SK-N-SH (cell line): ENCODE measurements at regions not wholly inside any gene's neighbourhood (a gene's known extent, or its start where the extent isn't known, plus 50 kb on each side); places are given as distances from the start of the nearest gene placed in this dataset.

Experiments used
- CTCF ChIA-PET: fragments of 300-600, 350-600 bp; formaldehyde crosslinking; extraction: SDS; loops from one replicate; lab custom pipeline; 2021; lab: Yijun Ruan, JAX
- POLR2A ChIA-PET: fragments of 350-600 bp; sonication (Branson Sonifier 250); formaldehyde crosslinking; extraction: SDS; loops from one replicate; lab custom pipeline; 2020; ENCODE audit warnings: antibody characterized with exemption, inconsistent platforms; lab: Yijun Ruan, JAX
- DNase-seq: peaks from one replicate; pipeline ENCODE4 v3.0.0; 2012
- H2AFZ ChIP-seq: fragments of 200-600 bp; sonication (generic); 2 replicates; pipeline ENCODE4 v1.8.1; 2016; ENCODE audit warnings: antibody characterized with exemption, mild to moderate bottlenecking, low read depth
- H3F3A ChIP-seq: fragments of 200-600 bp; sonication (generic); replicated peaks from 2 replicates; pipeline ENCODE3; 2016; ENCODE audit warnings: antibody characterized with exemption, mild to moderate bottlenecking; ENCODE audit not compliant: insufficient read depth
- H3K27ac ChIP-seq, 2 experiments: fragments of 200-500 bp in 1 of 2; fragments of 200-600 bp in 1 of 2; sonication (Bioruptor generic) in 1 of 2; sonication (generic), shearing (Covaris generic) in 1 of 2; 2 replicates each; pipeline versions ENCODE4 v1.5.1 to v1.6.1; 2014 to 2016; ENCODE audit warnings: low read depth in 2 of 2, inconsistent platforms in 1 of 2, low read length in 1 of 2, mild to moderate bottlenecking in 1 of 2, mixed read lengths in 1 of 2
- H3K27me3 ChIP-seq: fragments of 200-600 bp; sonication (generic), shearing (Covaris generic); 2 replicates; pipeline ENCODE4 v1.6.1; 2016; ENCODE audit warnings: mixed run types; ENCODE audit not compliant: insufficient read depth
- H3K36me3 ChIP-seq, 2 experiments: fragments of 200-500 bp in 1 of 2; fragments of 200-600 bp in 1 of 2; sonication (Bioruptor generic) in 1 of 2; sonication (generic) in 1 of 2; replicated peaks in 1 of 2; 2 replicates each; pipeline versions ENCODE3 to v1.5.1; 2014 to 2016; ENCODE audit warnings: low read length in 1 of 2, mild to moderate bottlenecking in 1 of 2; ENCODE audit not compliant: insufficient read depth in 2 of 2, control insufficient read depth in 1 of 2
- H3K4me1 ChIP-seq, 2 experiments: fragments of 200-500 bp in 1 of 2; fragments of 200-600 bp in 1 of 2; sonication (Bioruptor generic) in 1 of 2; sonication (generic), shearing (Covaris generic) in 1 of 2; 2 replicates each; pipeline versions ENCODE4 v1.5.1 to v1.6.1; 2014 to 2016; ENCODE audit warnings: low read depth in 1 of 2, low read length in 1 of 2, mixed run types in 1 of 2; ENCODE audit not compliant: insufficient read depth in 2 of 2, control insufficient read depth in 1 of 2
- H3K4me2 ChIP-seq: fragments of 200-600 bp; sonication (generic), shearing (Covaris generic); 2 replicates; pipeline ENCODE4 v1.6.1; 2017; ENCODE audit warnings: mixed run types
- H3K4me3 ChIP-seq, 2 experiments: fragments of 200-500 bp in 1 of 2; fragments of 200-600 bp in 1 of 2; sonication (Bioruptor generic) in 1 of 2; sonication (generic), shearing (Covaris generic) in 1 of 2; 2 replicates each; pipeline versions ENCODE4 v1.5.1 to v1.8.1; 2014 to 2016; ENCODE audit warnings: low read depth in 2 of 2, inconsistent platforms in 1 of 2, low read length in 1 of 2, mild to moderate bottlenecking in 1 of 2, mixed read lengths in 1 of 2, moderate library complexity in 1 of 2
- H3K79me2 ChIP-seq: fragments of 200-600 bp; sonication (generic); 2 replicates; pipeline ENCODE4 v1.8.1; 2017; ENCODE audit warnings: mild to moderate bottlenecking; ENCODE audit not compliant: insufficient read depth
- H3K9ac ChIP-seq: fragments of 200-600 bp; sonication (generic); 2 replicates; pipeline ENCODE4 v1.6.1; 2017; ENCODE audit warnings: mixed run types
- H3K9me2 ChIP-seq: fragments of 200-600 bp; sonication (generic); 2 replicates; pipeline ENCODE4 v1.6.1; 2017; ENCODE audit warnings: mixed run types
- H3K9me3 ChIP-seq: fragments of 200-600 bp; sonication (generic); 2 replicates; pipeline ENCODE4 v1.6.1; 2017; ENCODE audit warnings: mixed run types, mild to moderate bottlenecking, moderate library complexity
- H4K20me1 ChIP-seq: fragments of 200-600 bp; sonication (generic); 2 replicates; pipeline ENCODE4 v1.6.1; 2017; ENCODE audit warnings: mild to moderate bottlenecking, mixed run types; ENCODE audit not compliant: insufficient read depth
- ELF1 ChIP-seq: IDR thresholded peaks from 2 replicates; pipeline ENCODE4 v1.4.0; 2012
- EP300 ChIP-seq, 2 experiments: IDR thresholded peaks; 2 replicates each; pipeline versions ENCODE4 v1.4.0 to v1.6.1; 2012; ENCODE audit warnings: borderline replicate concordance in 1 of 2, low read depth in 1 of 2, low read length in 1 of 2
- FOSL2 ChIP-seq: IDR thresholded peaks from 2 replicates; pipeline ENCODE4 v1.4.0; 2012; ENCODE audit warnings: low read depth, mild to moderate bottlenecking, moderate library complexity, borderline replicate concordance
- FOXJ3 ChIP-seq: sonication (generic); formaldehyde crosslinking; IDR thresholded peaks from 2 replicates; pipeline ENCODE4 v1.5.1; 2020; ENCODE audit warnings: mild to moderate bottlenecking, missing genetic modification reagents
- GABPA ChIP-seq: IDR thresholded peaks from 2 replicates; pipeline ENCODE4 v1.4.0; 2012; ENCODE audit warnings: low read depth, mild to moderate bottlenecking
- IRF3 ChIP-seq: fragments of 150-350 bp; IDR thresholded peaks from 2 replicates; pipeline ENCODE4 v1.6.1; 2016; ENCODE audit warnings: mild to moderate bottlenecking, low read depth, low read length
- NFIC ChIP-seq: IDR thresholded peaks from 2 replicates; pipeline ENCODE4 v1.4.0; 2012; ENCODE audit warnings: borderline replicate concordance
- NRF1 ChIP-seq: IDR thresholded peaks from 2 replicates; pipeline ENCODE4 v1.6.1; 2012; ENCODE audit warnings: low read depth, mild to moderate bottlenecking, low read length
- TAF1 ChIP-seq: IDR thresholded peaks from 2 replicates; pipeline ENCODE4 v1.6.1; 2012; ENCODE audit warnings: low read depth, mild to moderate bottlenecking, low read length, moderate library complexity, borderline replicate concordance
- TCF12 ChIP-seq: IDR thresholded peaks from 2 replicates; pipeline ENCODE4 v1.4.0; 2012
- WGBS: methylation state at CpG from one replicate; pipeline ENCODE4 v1.1.6; 2017; ENCODE audit warnings: low lambda C conversion rate; 5-methylcytosine and 5-hydroxymethylcytosine counted together
- TF ChIP-seq, protein P1 (sequence below): IDR thresholded peaks from 2 replicates; pipeline ENCODE4 v1.6.1; 2012; ENCODE audit warnings: mild to moderate bottlenecking, low read depth, low read length, moderate library complexity
- TF ChIP-seq, protein P2 (sequence below): IDR thresholded peaks from 2 replicates; pipeline ENCODE4 v1.4.0; 2012; ENCODE audit warnings: low read depth, borderline replicate concordance
- TF ChIP-seq, protein P3 (sequence below): IDR thresholded peaks from 2 replicates; pipeline ENCODE4 v1.4.0; 2012; ENCODE audit warnings: low read depth
- TF ChIP-seq, protein P4 (sequence below): IDR thresholded peaks from 2 replicates; pipeline ENCODE4; 2012
- TF ChIP-seq, protein P5 (sequence below): fragments of 200-600 bp; sonication (generic); IDR thresholded peaks from 2 replicates; pipeline ENCODE4 v1.6.1; 2017; ENCODE audit warnings: antibody characterized with exemption, mild to moderate bottlenecking, moderate library complexity

DNA sequence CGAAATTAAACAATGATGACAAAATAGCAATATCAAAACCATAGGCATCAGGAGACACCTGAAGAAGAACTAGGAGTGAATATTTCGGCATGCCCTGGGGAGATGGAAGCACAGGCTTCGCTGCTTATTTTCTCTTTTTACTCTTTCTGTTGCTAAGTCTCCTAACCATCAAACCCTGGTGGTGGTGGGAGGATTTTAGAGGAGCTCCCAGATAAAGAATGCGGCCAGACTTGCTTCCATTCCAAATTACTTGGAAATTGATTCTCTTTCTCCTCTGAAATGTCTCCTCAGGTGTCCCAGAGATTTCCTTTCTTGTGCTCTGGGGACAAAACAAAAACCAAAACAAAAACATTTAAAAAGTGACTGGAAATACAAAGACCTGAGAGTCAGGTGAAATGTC lies 243.0 kb downstream of the KBTBD8 start:
- H3K36me3 ChIP-seq: no peaks in the 10 kb centered on the region
- no peak for DNase-seq
- H3K9me3 ChIP-seq: no peaks in the 10 kb centered on the region
- H3K27me3 ChIP-seq: no peaks in the 10 kb centered on the region
- H3K79me2 ChIP-seq: no peaks in the 10 kb centered on the region
- TF ChIP-seq, protein P1, sequence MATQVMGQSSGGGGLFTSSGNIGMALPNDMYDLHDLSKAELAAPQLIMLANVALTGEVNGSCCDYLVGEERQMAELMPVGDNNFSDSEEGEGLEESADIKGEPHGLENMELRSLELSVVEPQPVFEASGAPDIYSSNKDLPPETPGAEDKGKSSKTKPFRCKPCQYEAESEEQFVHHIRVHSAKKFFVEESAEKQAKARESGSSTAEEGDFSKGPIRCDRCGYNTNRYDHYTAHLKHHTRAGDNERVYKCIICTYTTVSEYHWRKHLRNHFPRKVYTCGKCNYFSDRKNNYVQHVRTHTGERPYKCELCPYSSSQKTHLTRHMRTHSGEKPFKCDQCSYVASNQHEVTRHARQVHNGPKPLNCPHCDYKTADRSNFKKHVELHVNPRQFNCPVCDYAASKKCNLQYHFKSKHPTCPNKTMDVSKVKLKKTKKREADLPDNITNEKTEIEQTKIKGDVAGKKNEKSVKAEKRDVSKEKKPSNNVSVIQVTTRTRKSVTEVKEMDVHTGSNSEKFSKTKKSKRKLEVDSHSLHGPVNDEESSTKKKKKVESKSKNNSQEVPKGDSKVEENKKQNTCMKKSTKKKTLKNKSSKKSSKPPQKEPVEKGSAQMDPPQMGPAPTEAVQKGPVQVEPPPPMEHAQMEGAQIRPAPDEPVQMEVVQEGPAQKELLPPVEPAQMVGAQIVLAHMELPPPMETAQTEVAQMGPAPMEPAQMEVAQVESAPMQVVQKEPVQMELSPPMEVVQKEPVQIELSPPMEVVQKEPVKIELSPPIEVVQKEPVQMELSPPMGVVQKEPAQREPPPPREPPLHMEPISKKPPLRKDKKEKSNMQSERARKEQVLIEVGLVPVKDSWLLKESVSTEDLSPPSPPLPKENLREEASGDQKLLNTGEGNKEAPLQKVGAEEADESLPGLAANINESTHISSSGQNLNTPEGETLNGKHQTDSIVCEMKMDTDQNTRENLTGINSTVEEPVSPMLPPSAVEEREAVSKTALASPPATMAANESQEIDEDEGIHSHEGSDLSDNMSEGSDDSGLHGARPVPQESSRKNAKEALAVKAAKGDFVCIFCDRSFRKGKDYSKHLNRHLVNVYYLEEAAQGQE: no peak
- TF ChIP-seq, all 33 proteins: peak for 0
- H3K9ac ChIP-seq: no peak overlapping the region
- no peak overlapping the region for H3K27ac ChIP-seq
- ChIA-PET POLR2A (no interaction called here), CTCF (no interaction called here)
- no peaks in the 10 kb centered on the region for H3K4me1 ChIP-seq
- H3F3A ChIP-seq: no peaks in the 10 kb centered on the region
- H3K4me3 ChIP-seq: no peak overlapping the region
- 15% methylated on average over 4 of the region's 4 CpGs for WGBS
- no peak overlapping the region for H3K4me2 ChIP-seq
- no peaks in the 10 kb centered on the region for H4K20me1 ChIP-seq
- H3K9me2 ChIP-seq: no peaks in the 10 kb centered on the region
- no peak overlapping the region for H2AFZ ChIP-seq

DNA sequence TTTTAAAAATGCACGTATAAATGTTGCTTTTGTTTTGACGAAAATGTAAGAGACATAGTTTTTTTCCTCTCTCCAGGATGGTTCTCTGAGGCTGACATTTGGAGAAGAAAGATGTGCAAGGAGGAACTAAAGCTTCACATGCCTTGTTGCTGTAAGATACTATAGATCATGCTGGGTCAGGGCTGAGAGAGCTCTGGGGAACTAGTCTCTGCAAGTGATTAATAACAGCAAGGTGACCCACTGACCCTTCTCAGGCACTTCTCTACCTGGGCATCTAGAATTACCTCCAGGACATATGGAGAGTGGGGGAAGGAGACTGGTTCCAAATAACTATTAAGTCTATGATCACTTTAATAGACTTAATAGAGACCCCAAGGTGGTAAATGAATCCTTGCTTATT lies 246.0 kb downstream of the KBTBD8 start:
- H2AFZ ChIP-seq: no peak overlapping the region
- H3K9me2 ChIP-seq: no peaks in the 10 kb centered on the region
- WGBS: 35% methylated on average over 2 of the region's 2 CpGs
- no peaks in the 10 kb centered on the region for H3K4me1 ChIP-seq
- CTCF ChIA-PET: interaction anchor here (1.6 kb wide), 1 partner anchor 10 kb away, joined by 3 read pairs; no protein-coding TSS in a partner anchor
- no peaks in the 10 kb centered on the region for H3K79me2 ChIP-seq
- no peak overlapping the region for H3K4me2 ChIP-seq
- no peak overlapping the region for H3K4me3 ChIP-seq
- H3K27ac ChIP-seq: no peak overlapping the region
- H3F3A ChIP-seq: no peaks in the 10 kb centered on the region
- H3K9ac ChIP-seq: no peak overlapping the region
- POLR2A ChIA-PET: no interaction called here
- no peak for DNase-seq
- no peaks in the 10 kb centered on the region for H4K20me1 ChIP-seq
- H3K36me3 ChIP-seq: no peaks in the 10 kb centered on the region
- no peaks in the 10 kb centered on the region for H3K27me3 ChIP-seq
- H3K9me3 ChIP-seq: no peaks in the 10 kb centered on the region
- TF ChIP-seq TCF12 (no peak), FOSL2 (no peak), TAF1 (no peak), GABPA (no peak), NRF1 (no peak), FOXJ3 (CRISPR knock-in tag) (no peak), EP300 (IDR thresholded peaks at IDR 0.05; ENCODE audit: borderline replicate concordance in 1 of 2, low read depth in 1 of 2, low read length in 1 of 2) (no peak), IRF3 (no peak), NFIC (no peak), ELF1 (no peak)
- TF ChIP-seq, protein P2, sequence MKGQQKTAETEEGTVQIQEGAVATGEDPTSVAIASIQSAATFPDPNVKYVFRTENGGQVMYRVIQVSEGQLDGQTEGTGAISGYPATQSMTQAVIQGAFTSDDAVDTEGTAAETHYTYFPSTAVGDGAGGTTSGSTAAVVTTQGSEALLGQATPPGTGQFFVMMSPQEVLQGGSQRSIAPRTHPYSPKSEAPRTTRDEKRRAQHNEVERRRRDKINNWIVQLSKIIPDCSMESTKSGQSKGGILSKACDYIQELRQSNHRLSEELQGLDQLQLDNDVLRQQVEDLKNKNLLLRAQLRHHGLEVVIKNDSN: no peak
- TF ChIP-seq, protein P1: no peak
- TF ChIP-seq, protein P3, sequence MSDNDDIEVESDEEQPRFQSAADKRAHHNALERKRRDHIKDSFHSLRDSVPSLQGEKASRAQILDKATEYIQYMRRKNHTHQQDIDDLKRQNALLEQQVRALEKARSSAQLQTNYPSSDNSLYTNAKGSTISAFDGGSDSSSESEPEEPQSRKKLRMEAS: no peak
- TF ChIP-seq, protein P4, sequence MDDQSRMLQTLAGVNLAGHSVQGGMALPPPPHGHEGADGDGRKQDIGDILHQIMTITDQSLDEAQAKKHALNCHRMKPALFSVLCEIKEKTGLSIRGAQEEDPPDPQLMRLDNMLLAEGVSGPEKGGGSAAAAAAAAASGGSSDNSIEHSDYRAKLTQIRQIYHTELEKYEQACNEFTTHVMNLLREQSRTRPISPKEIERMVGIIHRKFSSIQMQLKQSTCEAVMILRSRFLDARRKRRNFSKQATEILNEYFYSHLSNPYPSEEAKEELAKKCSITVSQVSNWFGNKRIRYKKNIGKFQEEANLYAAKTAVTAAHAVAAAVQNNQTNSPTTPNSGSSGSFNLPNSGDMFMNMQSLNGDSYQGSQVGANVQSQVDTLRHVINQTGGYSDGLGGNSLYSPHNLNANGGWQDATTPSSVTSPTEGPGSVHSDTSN: no peak
- TF ChIP-seq, protein P5, sequence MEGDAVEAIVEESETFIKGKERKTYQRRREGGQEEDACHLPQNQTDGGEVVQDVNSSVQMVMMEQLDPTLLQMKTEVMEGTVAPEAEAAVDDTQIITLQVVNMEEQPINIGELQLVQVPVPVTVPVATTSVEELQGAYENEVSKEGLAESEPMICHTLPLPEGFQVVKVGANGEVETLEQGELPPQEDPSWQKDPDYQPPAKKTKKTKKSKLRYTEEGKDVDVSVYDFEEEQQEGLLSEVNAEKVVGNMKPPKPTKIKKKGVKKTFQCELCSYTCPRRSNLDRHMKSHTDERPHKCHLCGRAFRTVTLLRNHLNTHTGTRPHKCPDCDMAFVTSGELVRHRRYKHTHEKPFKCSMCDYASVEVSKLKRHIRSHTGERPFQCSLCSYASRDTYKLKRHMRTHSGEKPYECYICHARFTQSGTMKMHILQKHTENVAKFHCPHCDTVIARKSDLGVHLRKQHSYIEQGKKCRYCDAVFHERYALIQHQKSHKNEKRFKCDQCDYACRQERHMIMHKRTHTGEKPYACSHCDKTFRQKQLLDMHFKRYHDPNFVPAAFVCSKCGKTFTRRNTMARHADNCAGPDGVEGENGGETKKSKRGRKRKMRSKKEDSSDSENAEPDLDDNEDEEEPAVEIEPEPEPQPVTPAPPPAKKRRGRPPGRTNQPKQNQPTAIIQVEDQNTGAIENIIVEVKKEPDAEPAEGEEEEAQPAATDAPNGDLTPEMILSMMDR: no peak
